Mesendoderm (in vitro differentiated cells): ENCODE measurements at regions not wholly inside any gene's neighbourhood (a gene's known extent, or its start where the extent isn't known, plus 50 kb on each side); places are given as distances from the start of the nearest gene placed in this dataset.

Source experiments
- DNase-seq: peaks from one replicate; pipeline ENCODE4 v3.0.0; 2013
- H2AK5ac ChIP-seq: 2 replicates; pipeline ENCODE4 v1.6.1; 2013; ENCODE audit warnings: low read length, inconsistent platforms
- H2BK120ac ChIP-seq: 2 replicates; pipeline ENCODE4 v1.6.1; 2013; ENCODE audit warnings: low read depth, mild to moderate bottlenecking, low read length, moderate library complexity, mixed read lengths
- H2BK15ac ChIP-seq: replicated peaks from 2 replicates; pipeline ENCODE4 v1.6.1; 2013; ENCODE audit warnings: low read depth, mild to moderate bottlenecking, moderate library complexity
- H2BK5ac ChIP-seq: 2 replicates; pipeline ENCODE4 v1.6.1; 2013; ENCODE audit warnings: low read length, inconsistent platforms
- H3K18ac ChIP-seq: 2 replicates; pipeline ENCODE4 v1.6.1; 2013; ENCODE audit warnings: mild to moderate bottlenecking, low read length, mixed read lengths
- H3K23ac ChIP-seq: one replicate; pipeline ENCODE4 v1.6.1; 2013; ENCODE audit warnings: low read length
- H3K27ac ChIP-seq: 2 replicates; pipeline ENCODE4 v1.5.1; 2013; ENCODE audit warnings: low read depth, mild to moderate bottlenecking, inconsistent platforms, low read length, moderate library complexity
- H3K27me3 ChIP-seq: 2 replicates; pipeline ENCODE4 v1.6.1; 2013; ENCODE audit warnings: low read length, control low read depth, mild to moderate bottlenecking, inconsistent platforms; ENCODE audit not compliant: insufficient read depth, poor library complexity
- H3K36me3 ChIP-seq: 2 replicates; pipeline ENCODE4 v1.6.1; 2013; ENCODE audit warnings: low read length, inconsistent platforms; ENCODE audit not compliant: control insufficient read depth, insufficient read depth
- H3K4ac ChIP-seq: one replicate; pipeline ENCODE4 v1.6.1; 2013; ENCODE audit warnings: low read depth, mild to moderate bottlenecking, low read length, moderate library complexity
- H3K4me1 ChIP-seq: 2 replicates; pipeline ENCODE4 v1.6.1; 2013; ENCODE audit warnings: low read depth, low read length, inconsistent platforms; ENCODE audit not compliant: control insufficient read depth
- H3K4me2 ChIP-seq: 2 replicates; pipeline ENCODE4 v1.6.1; 2013; ENCODE audit warnings: low read length
- H3K4me3 ChIP-seq: 2 replicates; pipeline ENCODE4 v1.5.1; 2013; ENCODE audit warnings: mild to moderate bottlenecking, low read length
- H3K56ac ChIP-seq: one replicate; pipeline ENCODE4 v1.6.1; 2013; ENCODE audit warnings: low read length
- H3K79me1 ChIP-seq: 2 replicates; pipeline ENCODE4 v1.6.1; 2013; ENCODE audit warnings: low read length, inconsistent platforms
- H3K79me2 ChIP-seq: 2 replicates; pipeline ENCODE4 v1.6.1; 2013; ENCODE audit warnings: mild to moderate bottlenecking, low read length; ENCODE audit not compliant: control insufficient read depth, insufficient read depth
- H3K9ac ChIP-seq: 2 replicates; pipeline ENCODE4 v1.6.1; 2013; ENCODE audit warnings: low read length, inconsistent platforms
- H4K5ac ChIP-seq: one replicate; pipeline ENCODE4 v1.6.1; 2013; ENCODE audit warnings: low read length
- H4K8ac ChIP-seq: one replicate; pipeline ENCODE4 v1.6.1; 2013; ENCODE audit warnings: low read depth, mild to moderate bottlenecking, control low read depth, low read length, moderate library complexity
- WGBS: extraction: QIAGEN DNeasy Blood & Tissue Kit; methylation state at CpG from one replicate; pipeline ENCODE4 v1.1.7; 2013; ENCODE audit warnings: low lambda C conversion rate, missing lambda C conversion rate; ENCODE audit not compliant: insufficient coverage; ENCODE audit errors: extremely low coverage; 5-methylcytosine and 5-hydroxymethylcytosine counted together

DNA sequence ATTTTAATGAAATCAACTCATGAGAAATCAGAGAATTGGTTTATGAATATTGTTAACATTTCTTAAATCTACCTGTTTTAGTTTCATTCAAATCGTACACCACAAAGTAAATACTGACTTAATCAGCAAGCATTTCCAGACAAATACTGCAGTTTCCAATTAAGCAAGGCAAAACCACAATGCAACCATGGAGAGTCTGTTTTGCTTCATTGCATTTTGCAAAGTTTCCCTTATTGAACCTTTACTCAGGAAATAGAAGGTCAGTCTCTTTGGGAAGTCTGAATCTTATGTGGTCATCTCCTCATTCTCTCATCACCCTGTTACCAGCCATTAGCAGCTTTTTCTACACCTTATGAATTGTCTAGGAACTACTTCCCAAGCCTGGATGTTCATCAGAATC lies 400.5 kb downstream of the IPMK start:
- DNase-seq, result no peak
- Histone ChIP-seq H2BK5ac (no peak overlapping the region), H2BK15ac (no peak overlapping the region), H2BK120ac (no peak overlapping the region), H3K4me3 (no peak overlapping the region), H3K4me2 (no peak overlapping the region), H3K27me3 (no peaks in the 10 kb centered on the region), H3K18ac (no peak overlapping the region), H4K5ac (no peak overlapping the region), H3K4me1 (no peaks in the 10 kb centered on the region), H3K79me2 (no peaks in the 10 kb centered on the region), H3K4ac (no peak overlapping the region), H4K8ac (no peak overlapping the region), H2AK5ac (no peak overlapping the region), H3K23ac (no peak overlapping the region), H3K27ac (no peak overlapping the region), H3K56ac (no peak overlapping the region), H3K9ac (no peak overlapping the region), H3K36me3 (no peaks in the 10 kb centered on the region), H3K79me1 (no peaks in the 10 kb centered on the region)
- no CpG with 5 or more reads among the region's 1 CpG for WGBS

DNA sequence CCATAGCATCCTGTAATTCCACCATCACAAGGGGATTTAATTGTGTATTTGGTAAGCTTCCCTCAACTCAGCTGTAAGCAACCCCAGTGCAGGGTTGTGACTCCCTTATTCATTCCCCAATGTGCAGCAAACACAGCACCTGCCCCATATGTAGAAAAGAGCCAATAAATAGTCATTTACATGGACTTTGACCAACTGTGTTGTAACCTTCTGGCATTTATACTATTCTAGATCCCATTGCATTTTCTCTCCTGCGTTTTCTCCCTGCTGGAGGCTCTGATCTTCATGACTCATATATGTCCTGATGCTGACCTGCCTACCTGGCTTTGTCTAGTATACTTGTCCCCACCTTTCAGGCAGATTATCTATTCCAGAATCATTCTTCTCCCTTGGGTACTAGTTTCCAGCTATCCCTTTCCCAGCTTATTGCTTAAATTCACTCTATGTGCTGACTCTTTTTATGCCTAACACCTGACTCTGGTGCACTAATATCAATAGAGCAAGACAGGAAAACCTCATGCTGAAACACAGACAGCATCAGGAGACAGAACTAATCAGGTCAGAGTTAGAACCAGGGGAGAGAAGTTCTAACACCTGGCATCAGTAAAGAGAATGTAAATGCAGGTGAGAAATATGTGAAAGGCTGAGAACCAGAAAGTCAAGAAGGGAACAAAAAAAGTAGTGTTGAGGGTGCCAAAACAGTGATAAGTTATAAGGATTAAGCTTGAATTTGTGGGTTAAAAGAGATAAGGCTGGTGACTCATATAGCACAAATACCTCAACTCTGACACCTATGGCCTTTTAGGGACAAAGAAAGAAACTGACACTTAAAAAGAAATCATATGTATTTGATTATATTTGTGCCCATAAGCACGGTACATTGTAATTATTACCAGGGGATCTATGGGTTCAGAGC lies 402.7 kb downstream of the IPMK start:
- H3K27ac ChIP-seq, result no peak overlapping the region
- no CpG with 5 or more reads among the region's 2 CpGs for WGBS
- H3K56ac ChIP-seq, result no peak overlapping the region
- H2BK5ac ChIP-seq, result no peak overlapping the region
- no peaks in the 10 kb centered on the region for H3K36me3 ChIP-seq
- no peaks in the 10 kb centered on the region for H3K27me3 ChIP-seq
- H2BK120ac ChIP-seq, result no peak overlapping the region
- H3K4me3 ChIP-seq, result no peak overlapping the region
- H3K4ac ChIP-seq, result no peak overlapping the region
- H4K8ac ChIP-seq, result no peak overlapping the region
- no peak overlapping the region for H3K23ac ChIP-seq
- no peaks in the 10 kb centered on the region for H3K4me1 ChIP-seq
- H3K18ac ChIP-seq, result no peak overlapping the region
- no peak overlapping the region for H2AK5ac ChIP-seq
- no peak overlapping the region for H4K5ac ChIP-seq
- no peaks in the 10 kb centered on the region for H3K79me1 ChIP-seq
- H2BK15ac ChIP-seq, result no peak overlapping the region
- peak; percentile 45 for DNase-seq
- H3K4me2 ChIP-seq, result no peak overlapping the region
- no peak overlapping the region for H3K9ac ChIP-seq
- no peaks in the 10 kb centered on the region for H3K79me2 ChIP-seq

DNA sequence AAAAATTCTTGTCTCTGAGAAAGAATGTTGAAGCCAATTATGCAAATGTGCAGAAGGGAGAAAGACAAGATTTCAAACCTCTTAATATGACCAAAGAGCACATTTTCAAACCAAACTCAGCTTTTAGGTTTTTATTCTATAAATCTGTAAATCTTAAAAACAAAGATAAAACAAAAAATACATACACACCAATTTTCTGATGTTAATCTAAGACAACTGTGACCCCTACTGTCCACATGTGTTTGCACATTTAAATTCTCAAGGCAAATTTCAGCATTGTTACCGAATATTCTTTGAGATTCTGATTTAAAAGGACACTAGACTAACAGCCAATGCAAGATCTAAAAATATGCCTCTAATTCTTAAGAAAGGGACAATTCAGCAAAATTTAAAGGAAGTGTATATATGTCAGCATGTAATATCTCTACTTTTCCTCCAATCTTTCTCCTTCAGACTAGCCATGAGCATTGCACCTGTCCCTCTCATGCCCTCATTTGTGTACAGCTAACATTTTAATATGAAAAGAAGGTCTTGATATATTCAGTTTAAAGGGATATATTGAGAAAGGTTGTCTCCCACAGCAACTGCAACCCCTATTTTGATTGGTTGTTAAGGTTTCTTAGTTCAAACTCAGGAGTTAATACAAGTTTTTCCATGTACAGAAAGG lies 417.9 kb downstream of the IPMK start:
- no peak overlapping the region for H2BK15ac ChIP-seq
- no peak for DNase-seq
- no peak overlapping the region for H3K27ac ChIP-seq
- H2AK5ac ChIP-seq, result no peak overlapping the region
- no peak overlapping the region for H4K8ac ChIP-seq
- H3K27me3 ChIP-seq, result no peaks in the 10 kb centered on the region
- no peak overlapping the region for H3K23ac ChIP-seq
- no peaks in the 10 kb centered on the region for H3K79me1 ChIP-seq
- H3K79me2 ChIP-seq, result no peaks in the 10 kb centered on the region
- H3K4ac ChIP-seq, result no peak overlapping the region
- H2BK5ac ChIP-seq, result no peak overlapping the region
- no peak overlapping the region for H2BK120ac ChIP-seq
- no peak overlapping the region for H4K5ac ChIP-seq
- no peak overlapping the region for H3K56ac ChIP-seq
- no peaks in the 10 kb centered on the region for H3K36me3 ChIP-seq
- no peak overlapping the region for H3K9ac ChIP-seq
- no peak overlapping the region for H3K4me3 ChIP-seq
- no peak overlapping the region for H3K18ac ChIP-seq
- no CpG with 5 or more reads among the region's 1 CpG for WGBS
- H3K4me2 ChIP-seq, result no peak overlapping the region
- H3K4me1 ChIP-seq, result peaks cover 2% of the 10 kb centered on the region

DNA sequence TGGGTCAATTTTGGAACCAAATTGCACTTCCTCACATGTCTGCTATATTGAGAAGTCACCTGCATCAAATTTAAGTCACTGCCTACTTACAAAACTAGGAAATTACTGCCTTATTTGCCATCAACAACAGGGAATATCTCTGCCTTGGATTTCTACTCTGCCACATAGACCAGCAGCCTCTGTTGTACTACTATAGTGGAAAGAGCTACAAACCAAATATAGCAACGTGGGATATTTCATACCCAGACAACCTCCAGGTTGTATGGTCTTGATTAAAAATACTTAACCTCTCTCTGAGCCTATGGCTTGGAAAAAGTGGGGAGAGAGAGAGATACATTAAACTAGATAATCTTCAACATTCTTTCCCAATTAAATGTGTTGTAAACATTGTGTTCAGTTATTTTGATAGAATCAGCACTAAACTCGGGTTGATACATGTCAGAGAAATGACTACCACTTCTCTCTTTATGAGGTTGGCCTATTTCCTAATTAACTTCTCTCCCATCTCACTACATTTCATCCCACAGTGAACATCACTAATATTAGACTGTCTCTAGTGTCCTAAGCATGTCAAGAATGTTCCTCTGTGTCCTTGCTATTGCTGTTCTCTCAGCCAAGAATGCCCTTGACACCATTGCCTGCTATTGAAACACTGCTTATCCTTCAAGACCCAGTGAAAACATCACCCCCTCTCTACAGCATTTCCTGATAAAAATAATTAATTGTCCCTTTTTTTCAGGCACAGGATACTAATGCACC lies 421.2 kb downstream of the IPMK start:
- no peak overlapping the region for H4K8ac ChIP-seq
- DNase-seq, result no peak
- H3K36me3 ChIP-seq, result no peaks in the 10 kb centered on the region
- H3K27ac ChIP-seq, result no peak overlapping the region
- no peak overlapping the region for H3K23ac ChIP-seq
- no peak overlapping the region for H2AK5ac ChIP-seq
- no peak overlapping the region for H2BK120ac ChIP-seq
- no peak overlapping the region for H3K56ac ChIP-seq
- no peak overlapping the region for H3K4ac ChIP-seq
- no peak overlapping the region for H2BK5ac ChIP-seq
- no peak overlapping the region for H4K5ac ChIP-seq
- H3K9ac ChIP-seq, result no peak overlapping the region
- H3K79me2 ChIP-seq, result no peaks in the 10 kb centered on the region
- no peak overlapping the region for H2BK15ac ChIP-seq
- H3K18ac ChIP-seq, result no peak overlapping the region
- no peaks in the 10 kb centered on the region for H3K79me1 ChIP-seq
- no peaks in the 10 kb centered on the region for H3K27me3 ChIP-seq
- peaks cover 2% of the 10 kb centered on the region for H3K4me1 ChIP-seq
- no peak overlapping the region for H3K4me2 ChIP-seq
- no peak overlapping the region for H3K4me3 ChIP-seq
- WGBS, result no CpG with 5 or more reads among the region's 2 CpGs

DNA sequence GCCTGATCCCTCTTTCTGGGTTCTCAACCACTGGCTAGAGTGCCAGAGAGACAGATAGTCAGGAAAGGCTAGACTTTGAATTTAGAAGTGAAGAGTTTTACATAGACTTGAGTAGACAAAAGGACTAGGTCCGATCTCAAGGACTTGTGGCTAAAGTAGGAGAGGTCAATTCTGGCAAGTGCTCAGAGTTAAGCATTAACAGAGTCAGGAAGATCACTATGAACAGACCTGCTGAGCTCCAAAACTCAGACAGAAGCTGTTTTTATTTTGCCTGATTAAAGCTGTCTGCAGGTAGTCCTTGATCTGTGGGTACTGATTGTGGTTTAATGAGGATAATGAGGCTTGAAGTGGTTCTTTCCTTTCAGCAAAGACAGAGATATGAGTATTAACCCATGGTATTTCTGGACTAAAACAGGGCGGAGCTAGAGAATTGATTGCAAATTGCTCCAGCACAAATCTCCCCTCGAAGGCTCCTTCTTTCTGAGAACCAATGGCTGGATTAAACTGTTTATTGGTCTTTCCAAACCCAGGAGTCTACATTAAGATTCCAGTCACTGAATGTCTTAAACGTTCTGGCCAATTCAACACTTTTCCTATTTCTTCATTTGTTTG lies 423.2 kb downstream of the IPMK start:
- H3K79me1 ChIP-seq, result no peaks in the 10 kb centered on the region
- no peak for DNase-seq
- H3K79me2 ChIP-seq, result no peaks in the 10 kb centered on the region
- no peak overlapping the region for H3K4me2 ChIP-seq
- H3K27me3 ChIP-seq, result no peaks in the 10 kb centered on the region
- no peak overlapping the region for H3K4ac ChIP-seq
- no peak overlapping the region for H3K18ac ChIP-seq
- no peak overlapping the region for H4K5ac ChIP-seq
- no peak overlapping the region for H3K9ac ChIP-seq
- H2AK5ac ChIP-seq, result no peak overlapping the region
- H3K4me1 ChIP-seq, result peaks cover 2% of the 10 kb centered on the region
- no peak overlapping the region for H3K23ac ChIP-seq
- no peak overlapping the region for H3K56ac ChIP-seq
- no peak overlapping the region for H3K27ac ChIP-seq
- H2BK15ac ChIP-seq, result no peak overlapping the region
- H4K8ac ChIP-seq, result no peak overlapping the region
- WGBS, result no CpG with 5 or more reads among the region's 4 CpGs
- H3K36me3 ChIP-seq, result no peaks in the 10 kb centered on the region
- H2BK5ac ChIP-seq, result no peak overlapping the region
- no peak overlapping the region for H3K4me3 ChIP-seq
- peak overlapping the region; percentile 45 for H2BK120ac ChIP-seq
